PC-3 (cell line): ENCODE measurements at regions not wholly inside any gene's neighbourhood (a gene's known extent, or its start where the extent isn't known, plus 50 kb on each side); places are given as distances from the start of the nearest gene placed in this dataset.

Experiments
- CTCF ChIP-seq: fragments of 300-600 bp; sonication (generic); conservative IDR thresholded peaks from 2 replicates; pipeline ENCODE4 v1.5.1; 2017; ENCODE audit warnings: antibody characterized with exemption, low read depth, mild to moderate bottlenecking, low read length
- EZH2 ChIP-seq: fragments of 300-600 bp; sonication (generic); IDR thresholded peaks from one replicate; pipeline ENCODE4 v1.6.1; 2017; ENCODE audit warnings: antibody characterized with exemption, mild to moderate bottlenecking, low read length; ENCODE audit not compliant: unreplicated experiment

DNA sequence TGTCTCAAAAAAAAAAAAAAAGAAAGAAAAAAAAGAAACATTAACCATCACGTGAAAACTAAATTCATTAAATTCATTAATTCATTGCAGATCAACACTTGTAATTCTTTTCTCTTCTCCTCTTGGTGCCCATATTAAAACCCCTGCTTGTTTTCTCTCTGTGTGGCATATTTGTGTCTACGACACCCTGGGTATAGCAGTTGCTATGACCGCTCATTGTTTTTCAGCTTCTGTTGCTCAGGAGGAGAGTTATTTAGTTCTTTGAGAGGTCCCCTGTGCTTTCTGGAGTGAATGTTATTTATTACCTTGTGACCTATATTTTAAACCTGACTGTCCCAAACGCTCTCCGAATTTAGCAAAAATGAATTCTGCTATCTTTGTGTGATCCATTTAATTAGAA is 62.3 kb upstream of the CLMP start:
- TF ChIP-seq CTCF (no peak), EZH2 (no peak)
